ENCODE measurements at regions not wholly inside any gene's neighbourhood (a gene's known extent, or its start where the extent isn't known, plus 50 kb on each side); places are given as distances from the start of the nearest gene placed in this dataset.

DNA sequence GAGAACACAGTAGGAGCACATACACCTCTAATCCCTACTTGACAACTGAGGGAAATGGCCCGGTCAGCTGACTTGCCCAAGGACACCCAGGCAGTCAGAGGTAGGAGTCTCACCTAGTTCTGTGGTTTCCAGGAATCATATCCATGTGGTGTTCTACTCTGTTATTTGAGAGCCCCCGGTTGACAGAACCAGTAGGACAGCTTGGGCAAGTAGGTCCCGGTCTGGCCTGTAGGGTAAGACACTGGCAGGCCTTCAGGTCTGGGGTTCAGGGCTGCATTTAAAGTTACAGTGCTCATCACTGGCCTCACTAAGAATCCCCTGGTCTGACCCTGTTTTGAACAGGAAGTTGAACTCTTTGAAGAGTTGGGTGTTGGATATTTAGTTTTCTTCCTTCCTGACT lies 476.1 kb downstream of the SHQ1 start:
- Histone ChIP-seq H3K9me2 (replicated peaks; ENCODE audit: insufficient read depth, low read length) (no peaks in the 10 kb centered on the region), H3K9ac (ENCODE audit: low read length) (no peak overlapping the region), H4K20me1 (ENCODE audit: insufficient read depth, low read length) (no peaks in the 10 kb centered on the region), H3K4me1 (ENCODE audit: low read length) (no peaks in the 10 kb centered on the region), H3K4me3 (ENCODE audit: low read length) (no peak overlapping the region), H2AFZ (ENCODE audit: low read length) (no peak overlapping the region), H3K27ac (ENCODE audit: low read length) (no peak overlapping the region), H3F3A (ENCODE audit: insufficient read depth, low read length) (no peaks in the 10 kb centered on the region), H3K27me3 (replicated peaks; ENCODE audit: insufficient read depth, low read length) (no peaks in the 10 kb centered on the region), H3K36me3 (replicated peaks; ENCODE audit: insufficient read depth, low read length) (no peaks in the 10 kb centered on the region), H3K9me3 (replicated peaks; ENCODE audit: insufficient read depth, low read length) (no peaks in the 10 kb centered on the region), H3K4me2 (ENCODE audit: low read depth, low read length) (no peak overlapping the region), H3K79me2 (ENCODE audit: low read length) (no peaks in the 10 kb centered on the region)
- no peak for DNase-seq
- no peak for TF ChIP-seq CTCF (IDR thresholded peaks at IDR 0.05; ENCODE audit: low read length)
- TF ChIP-seq EZH2phosphoT487 (IDR thresholded peaks at IDR 0.05; ENCODE audit: low read length), result no peak
- no peak for TF ChIP-seq EZH2 (optimal IDR thresholded peaks at IDR 0.05; ENCODE audit: low read depth, low read length)

DNA sequence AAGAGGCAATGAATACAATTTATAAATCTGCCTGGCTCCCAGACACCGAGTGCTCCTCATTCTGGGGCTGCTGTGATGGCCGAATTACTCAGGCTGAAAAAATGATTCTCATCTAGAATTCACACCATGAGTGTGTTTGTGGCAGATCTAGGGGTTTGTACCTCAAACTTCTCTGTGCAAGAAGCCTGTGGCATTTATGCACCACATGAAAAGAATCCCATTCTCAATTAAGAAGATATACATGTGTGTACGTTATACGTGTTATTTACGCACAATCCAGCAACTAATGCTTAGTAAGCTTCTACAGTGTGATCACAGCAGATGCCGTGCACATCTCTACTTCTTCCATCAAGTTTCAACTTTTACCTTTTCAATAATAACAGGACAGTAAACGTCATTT lies 476.8 kb downstream of the SHQ1 start:
- no peak overlapping the region for H3K4me2 ChIP-seq (ENCODE audit: low read depth, low read length)

DNA sequence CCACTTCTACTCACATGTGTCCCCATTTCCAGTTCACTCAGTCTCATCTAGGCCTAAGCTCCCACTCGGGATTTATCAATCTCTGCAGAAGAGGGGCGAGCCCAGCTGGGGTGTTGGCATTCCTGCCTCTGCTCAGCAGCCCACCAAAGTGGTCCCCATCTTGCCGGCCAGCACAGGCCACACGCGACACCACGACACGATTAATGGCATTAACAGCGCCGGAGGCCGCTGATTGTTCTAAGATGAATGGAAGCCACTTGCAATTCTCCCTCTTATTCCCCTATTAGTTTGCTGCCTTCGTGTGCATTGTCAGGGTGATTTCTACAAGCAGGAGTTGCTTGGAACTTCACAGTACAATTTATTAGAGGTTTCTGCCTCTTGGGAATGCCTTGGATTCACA lies 477.3 kb downstream of the SHQ1 start:
- Histone ChIP-seq H3K9ac (ENCODE audit: low read length) (no peak overlapping the region), H3K4me3 (ENCODE audit: low read length) (no peak overlapping the region), H3K79me2 (ENCODE audit: low read length) (no peaks in the 10 kb centered on the region), H3K27ac (ENCODE audit: low read length) (no peak overlapping the region), H3K9me2 (replicated peaks; ENCODE audit: insufficient read depth, low read length) (no peaks in the 10 kb centered on the region), H3K27me3 (replicated peaks; ENCODE audit: insufficient read depth, low read length) (no peaks in the 10 kb centered on the region), H3K4me1 (ENCODE audit: low read length) (no peaks in the 10 kb centered on the region), H4K20me1 (ENCODE audit: insufficient read depth, low read length) (no peaks in the 10 kb centered on the region), H3K9me3 (replicated peaks; ENCODE audit: insufficient read depth, low read length) (no peaks in the 10 kb centered on the region), H3F3A (ENCODE audit: insufficient read depth, low read length) (no peaks in the 10 kb centered on the region), H2AFZ (ENCODE audit: low read length) (no peak overlapping the region), H3K36me3 (replicated peaks; ENCODE audit: insufficient read depth, low read length) (no peaks in the 10 kb centered on the region), H3K4me2 (ENCODE audit: low read depth, low read length) (no peak overlapping the region)
- DNase-seq, result no peak
- TF ChIP-seq EZH2phosphoT487 (IDR thresholded peaks at IDR 0.05; ENCODE audit: low read length) (no peak), CTCF (IDR thresholded peaks at IDR 0.05; ENCODE audit: low read length) (no peak), EZH2 (optimal IDR thresholded peaks at IDR 0.05; ENCODE audit: low read depth, low read length) (no peak)

More for the DNA sequence above, 476.8 kb downstream of the SHQ1 start:
- Histone ChIP-seq H3K4me1 (ENCODE audit: low read length) (no peaks in the 10 kb centered on the region), H3K27ac (ENCODE audit: low read length) (no peak overlapping the region), H3K27me3 (replicated peaks; ENCODE audit: insufficient read depth, low read length) (no peaks in the 10 kb centered on the region), H2AFZ (ENCODE audit: low read length) (no peak overlapping the region), H3K36me3 (replicated peaks; ENCODE audit: insufficient read depth, low read length) (no peaks in the 10 kb centered on the region), H3K9ac (ENCODE audit: low read length) (no peak overlapping the region), H4K20me1 (ENCODE audit: insufficient read depth, low read length) (no peaks in the 10 kb centered on the region), H3K79me2 (ENCODE audit: low read length) (no peaks in the 10 kb centered on the region), H3K9me3 (replicated peaks; ENCODE audit: insufficient read depth, low read length) (no peaks in the 10 kb centered on the region), H3K4me3 (ENCODE audit: low read length) (no peak overlapping the region), H3K9me2 (replicated peaks; ENCODE audit: insufficient read depth, low read length) (no peaks in the 10 kb centered on the region), H3F3A (ENCODE audit: insufficient read depth, low read length) (no peaks in the 10 kb centered on the region)
- DNase-seq, result no peak
- no peak for TF ChIP-seq CTCF (IDR thresholded peaks at IDR 0.05; ENCODE audit: low read length)
- no peak for TF ChIP-seq EZH2phosphoT487 (IDR thresholded peaks at IDR 0.05; ENCODE audit: low read length)
- TF ChIP-seq EZH2 (optimal IDR thresholded peaks at IDR 0.05; ENCODE audit: low read depth, low read length), result no peak
